Stimulated activated naive CD8-positive, alpha-beta T cell treated with anti-CD3 and anti-CD28 coated beads, Interleukin-15, Interleukin-2, amounts not matched to agents 100 ng/mL and 50 ng/mL, for 24 hours (primary cell): ENCODE measurements at regions not wholly inside any gene's neighbourhood (a gene's known extent, or its start where the extent isn't known, plus 50 kb on each side); places are given as distances from the start of the nearest gene placed in this dataset.
"Not testable (repeated sequence)": the region's sequence is repeated elsewhere in the genome, so short reads cannot be mapped to it uniquely, and the experiment has no call there.

Source experiments
- H3K27ac Mint-ChIP-seq: one replicate; pipeline ENCODE4 v1.8.0; 2021; ENCODE audit warnings: mild to moderate bottlenecking, mixed read lengths
- H3K27me3 Mint-ChIP-seq: one replicate; pipeline ENCODE4 v1.8.0; 2021; ENCODE audit warnings: mixed read lengths
- H3K36me3 Mint-ChIP-seq: one replicate; pipeline ENCODE4 v1.8.0; 2021; ENCODE audit warnings: low read depth, mixed read lengths
- H3K4me1 Mint-ChIP-seq: one replicate; pipeline ENCODE4 v1.8.0; 2021; ENCODE audit warnings: low read depth, mixed read lengths
- H3K4me3 Mint-ChIP-seq: one replicate; pipeline ENCODE4 v1.8.0; 2021; ENCODE audit warnings: mild to moderate bottlenecking, mixed read lengths
- H3K9me3 Mint-ChIP-seq: one replicate; pipeline ENCODE4 v1.8.0; 2021; ENCODE audit warnings: mixed read lengths

- no peaks in the 10 kb centered on the region for H3K9me3 Mint-ChIP-seq
- H3K36me3 Mint-ChIP-seq, result no peaks in the 10 kb centered on the region
- no peaks in the 10 kb centered on the region for H3K27me3 Mint-ChIP-seq
- H3K4me3 Mint-ChIP-seq, result no peak overlapping the region
- H3K27ac Mint-ChIP-seq, result no peak overlapping the region
- H3K4me1 Mint-ChIP-seq, result no peaks in the 10 kb centered on the region
Observed at GRCh38 chr2:16109368-16109820, 169.0 kb downstream of the MYCN start.

- H3K4me1 Mint-ChIP-seq, result no peaks in the 10 kb centered on the region
- no peak overlapping the region for H3K27ac Mint-ChIP-seq
- H3K9me3 Mint-ChIP-seq, result no peaks in the 10 kb centered on the region
- H3K36me3 Mint-ChIP-seq, result no peaks in the 10 kb centered on the region
- H3K27me3 Mint-ChIP-seq, result no peaks in the 10 kb centered on the region
- H3K4me3 Mint-ChIP-seq, result no peak overlapping the region
Observed at GRCh38 chr2:16107246-16107645, 166.9 kb downstream of the MYCN start.

- no peaks in the 10 kb centered on the region for H3K9me3 Mint-ChIP-seq
- no peaks in the 10 kb centered on the region for H3K4me1 Mint-ChIP-seq
- H3K27ac Mint-ChIP-seq, result no peak overlapping the region
- no peak overlapping the region for H3K4me3 Mint-ChIP-seq
- no peaks in the 10 kb centered on the region for H3K36me3 Mint-ChIP-seq
- H3K27me3 Mint-ChIP-seq, result no peaks in the 10 kb centered on the region
Observed at GRCh38 chr2:16106619-16107018, 166.3 kb downstream of the MYCN start.

GRCh38 chr2:16105669-16106281 lies 165.4 kb downstream of the MYCN start:
- H3K36me3 Mint-ChIP-seq, result no peaks in the 10 kb centered on the region
- no peaks in the 10 kb centered on the region for H3K4me1 Mint-ChIP-seq
- no peak overlapping the region for H3K4me3 Mint-ChIP-seq
- H3K27ac Mint-ChIP-seq, result no peak overlapping the region
- H3K9me3 Mint-ChIP-seq, result no peaks in the 10 kb centered on the region
- H3K27me3 Mint-ChIP-seq, result no peaks in the 10 kb centered on the region

- Mint-ChIP-seq H3K27me3 (no peaks in the 10 kb centered on the region), H3K27ac (no peak overlapping the region), H3K4me1 (no peaks in the 10 kb centered on the region), H3K36me3 (no peaks in the 10 kb centered on the region), H3K4me3 (no peak overlapping the region), H3K9me3 (no peaks in the 10 kb centered on the region)
Observed at GRCh38 chr2:16104949-16105668, 164.8 kb downstream of the MYCN start.

GRCh38 chr2:16104315-16104948 lies 164.1 kb downstream of the MYCN start:
- Mint-ChIP-seq H3K4me3 (no peak overlapping the region), H3K36me3 (no peaks in the 10 kb centered on the region), H3K9me3 (no peaks in the 10 kb centered on the region)

GRCh38 chr2:16103614-16104314 lies 163.4 kb downstream of the MYCN start:
- H3K27me3 Mint-ChIP-seq, result no peaks in the 10 kb centered on the region
- H3K4me3 Mint-ChIP-seq, result no peak overlapping the region
- no peaks in the 10 kb centered on the region for H3K4me1 Mint-ChIP-seq
- no peak overlapping the region for H3K27ac Mint-ChIP-seq
- no peaks in the 10 kb centered on the region for H3K9me3 Mint-ChIP-seq
- H3K36me3 Mint-ChIP-seq, result no peaks in the 10 kb centered on the region

More at GRCh38 chr2:16104315-16104948, 164.1 kb downstream of the MYCN start:
- Mint-ChIP-seq H3K27me3 (no peaks in the 10 kb centered on the region), H3K4me1 (no peaks in the 10 kb centered on the region), H3K27ac (no peak overlapping the region)

- no peak overlapping the region for H3K4me3 Mint-ChIP-seq
- no peaks in the 10 kb centered on the region for H3K4me1 Mint-ChIP-seq
- H3K36me3 Mint-ChIP-seq, result no peaks in the 10 kb centered on the region
- H3K27me3 Mint-ChIP-seq, result no peaks in the 10 kb centered on the region
- H3K9me3 Mint-ChIP-seq, result no peaks in the 10 kb centered on the region
- H3K27ac Mint-ChIP-seq, result no peak overlapping the region
Observed at GRCh38 chr2:16102976-16103380, 162.6 kb downstream of the MYCN start.

GRCh38 chr2:16102358-16102975 lies 162.1 kb downstream of the MYCN start:
- H3K27ac Mint-ChIP-seq, result no peak overlapping the region
- no peaks in the 10 kb centered on the region for H3K4me1 Mint-ChIP-seq
- H3K36me3 Mint-ChIP-seq, result no peaks in the 10 kb centered on the region
- H3K4me3 Mint-ChIP-seq, result no peak overlapping the region
- no peaks in the 10 kb centered on the region for H3K9me3 Mint-ChIP-seq
- H3K27me3 Mint-ChIP-seq, result no peaks in the 10 kb centered on the region

GRCh38 chr2:16101196-16101595 lies 160.8 kb downstream of the MYCN start:
- no peaks in the 10 kb centered on the region for H3K4me1 Mint-ChIP-seq
- H3K27me3 Mint-ChIP-seq, result no peaks in the 10 kb centered on the region
- no peak overlapping the region for H3K4me3 Mint-ChIP-seq
- no peaks in the 10 kb centered on the region for H3K9me3 Mint-ChIP-seq
- H3K36me3 Mint-ChIP-seq, result no peaks in the 10 kb centered on the region
- H3K27ac Mint-ChIP-seq, result no peak overlapping the region

- Mint-ChIP-seq H3K36me3 (no peaks in the 10 kb centered on the region), H3K27ac (no peak overlapping the region), H3K27me3 (no peaks in the 10 kb centered on the region), H3K4me3 (no peak overlapping the region), H3K9me3 (no peaks in the 10 kb centered on the region), H3K4me1 (no peaks in the 10 kb centered on the region)
Observed at GRCh38 chr2:16100006-16100405, 159.7 kb downstream of the MYCN start.

GRCh38 chr2:16099326-16099725 lies 159.0 kb downstream of the MYCN start:
- Mint-ChIP-seq H3K4me3 (no peak overlapping the region), H3K36me3 (no peaks in the 10 kb centered on the region), H3K27me3 (no peaks in the 10 kb centered on the region), H3K27ac (no peak overlapping the region), H3K4me1 (no peaks in the 10 kb centered on the region), H3K9me3 (no peaks in the 10 kb centered on the region)

- Mint-ChIP-seq H3K27ac (no peak overlapping the region), H3K4me3 (no peak overlapping the region), H3K27me3 (no peaks in the 10 kb centered on the region), H3K36me3 (no peaks in the 10 kb centered on the region), H3K4me1 (no peaks in the 10 kb centered on the region), H3K9me3 (no peaks in the 10 kb centered on the region)
Observed at GRCh38 chr2:16096962-16097361, 156.6 kb downstream of the MYCN start.

- H3K27me3 Mint-ChIP-seq, H3K9me3 Mint-ChIP-seq, H3K27ac Mint-ChIP-seq, H3K36me3 Mint-ChIP-seq, H3K4me3 Mint-ChIP-seq, H3K4me1 Mint-ChIP-seq: not testable (repeated sequence)
Observed at GRCh38 chr2:16095483-16095882, 155.1 kb downstream of the MYCN start.

- Mint-ChIP-seq H3K27ac (no peak overlapping the region), H3K36me3 (no peaks in the 10 kb centered on the region), H3K4me1 (no peaks in the 10 kb centered on the region), H3K27me3 (no peaks in the 10 kb centered on the region), H3K4me3 (no peak overlapping the region), H3K9me3 (no peaks in the 10 kb centered on the region)
Observed at GRCh38 chr2:16094811-16095210, 154.5 kb downstream of the MYCN start.
